ENCODE measurements at regions not wholly inside any gene's neighbourhood (a gene's known extent, or its start where the extent isn't known, plus 50 kb on each side); places are given as distances from the start of the nearest gene placed in this dataset.
"Not testable (repeated sequence)": the region's sequence is repeated elsewhere in the genome, so short reads cannot be mapped to it uniquely, and the experiment has no call there.

GRCh38 chr2:193382583-193382982, 1187.8 kb upstream of the TMEFF2 start:
- no peak for DNase-seq

GRCh38 chr2:193377789-193378188, 1183.1 kb upstream of the TMEFF2 start:
- no peak for DNase-seq

- no peak for DNase-seq
Observed at GRCh38 chr2:193373120-193373519, 1178.4 kb upstream of the TMEFF2 start.

- DNase-seq, result no peak
Observed at GRCh38 chr2:193371200-193371599, 1176.5 kb upstream of the TMEFF2 start.

GRCh38 chr2:193368615-193369014, 1173.9 kb upstream of the TMEFF2 start:
- DNase-seq, result no peak

GRCh38 chr2:193357508-193357907, 1162.8 kb upstream of the TMEFF2 start:
- no peak for DNase-seq

GRCh38 chr2:193352665-193353242, 1158.0 kb upstream of the TMEFF2 start:
- not testable (repeated sequence) for DNase-seq

GRCh38 chr2:193350509-193350908, 1155.8 kb upstream of the TMEFF2 start:
- no peak for DNase-seq

- DNase-seq, result no peak
Observed at GRCh38 chr2:193349642-193350041, 1154.9 kb upstream of the TMEFF2 start.

- DNase-seq, result no peak
Observed at GRCh38 chr2:193348055-193348454, 1153.3 kb upstream of the TMEFF2 start.

GRCh38 chr2:193336781-193337180, 1142.0 kb upstream of the TMEFF2 start:
- DNase-seq, result no peak

GRCh38 chr2:193334401-193334800, 1139.7 kb upstream of the TMEFF2 start:
- DNase-seq, result no peak

- no peak for DNase-seq
Observed at GRCh38 chr2:193333539-193333938, 1138.8 kb upstream of the TMEFF2 start.

GRCh38 chr2:193332941-193333340, 1138.2 kb upstream of the TMEFF2 start:
- peak; percentile 57 for DNase-seq

GRCh38 chr2:193331676-193332075, 1136.9 kb upstream of the TMEFF2 start:
- peak; percentile 65 for DNase-seq

- DNase-seq, result no peak
Observed at GRCh38 chr2:193326296-193326695, 1131.6 kb upstream of the TMEFF2 start.

- no peak for DNase-seq
Observed at GRCh38 chr2:193315428-193316091, 1120.8 kb upstream of the TMEFF2 start.

GRCh38 chr2:193303464-193303863, 1108.7 kb upstream of the TMEFF2 start:
- DNase-seq, result no peak

- no peak for DNase-seq
Observed at GRCh38 chr2:193294371-193294770, 1099.6 kb upstream of the TMEFF2 start.

GRCh38 chr2:193279361-193279760, 1084.6 kb upstream of the TMEFF2 start:
- DNase-seq, result no peak

- no peak for DNase-seq
Observed at GRCh38 chr2:193276988-193277387, 1082.3 kb upstream of the TMEFF2 start.

GRCh38 chr2:193276560-193276959, 1081.8 kb upstream of the TMEFF2 start:
- DNase-seq, result no peak

GRCh38 chr2:193276069-193276468, 1081.3 kb upstream of the TMEFF2 start:
- no peak for DNase-seq

- DNase-seq, result no peak
Observed at GRCh38 chr2:193272011-193272410, 1077.3 kb upstream of the TMEFF2 start.

GRCh38 chr2:193270816-193271215, 1076.1 kb upstream of the TMEFF2 start:
- DNase-seq, result no peak

Measured in fibroblast of skin of abdomen (primary cell).